A549 (cell line): ENCODE measurements at regions not wholly inside any gene's neighbourhood (a gene's known extent, or its start where the extent isn't known, plus 50 kb on each side); places are given as distances from the start of the nearest gene placed in this dataset.
"Not testable (repeated sequence)": the region's sequence is repeated elsewhere in the genome, so short reads cannot be mapped to it uniquely, and the experiment has no call there.

Experiments used
- ATAC-seq, 2 experiments: fragments of 200-7000 bp in 1 of 2; fragments of >200 bp in 1 of 2; cut with Nextera tagmentation in 1 of 2; cut with Tn5 transposase in 1 of 2; 3 replicates each; pipeline versions ENCODE4 v1.8.0 to v1.9.1; 2018 to 2020; ENCODE audit warnings: mild to moderate bottlenecking in 1 of 2, moderate library complexity in 1 of 2
- CTCF ChIA-PET: fragments of 300-600 bp; sonication (Branson Sonifier 250); formaldehyde crosslinking; extraction: SDS; loops from one replicate; lab custom pipeline; 2021; ENCODE audit warnings: antibody characterized with exemption, inconsistent platforms; lab: Yijun Ruan, JAX
- POLR2A ChIA-PET: fragments of 350-600 bp; formaldehyde crosslinking; extraction: SDS; loops from one replicate; lab custom pipeline; 2021; ENCODE audit warnings: antibody characterized with exemption, inconsistent platforms; lab: Yijun Ruan, JAX
- DNase-seq, 2 experiments: peaks; one replicate each; pipeline versions ENCODE4 v3.0.0 to v3.0.0-alpha.2; 2011 to 2016; ENCODE audit warnings: low read depth in 1 of 2, low spot score in 1 of 2
- FAIRE-seq: peaks from 2 replicates; lab custom pipeline; 2011; peaks lifted over from hg19 to GRCh38; lab: Jason Lieb, UNC
- H3K27ac ChIP-seq, 2 experiments: fragments of >200 bp; sonication (Bioruptor Twin); formaldehyde crosslinking; 3 replicates each; pipeline ENCODE4 v1.5.1; 2016 to 2017
- H3K4me1 ChIP-seq: fragments of >200 bp; sonication (Bioruptor Twin); formaldehyde crosslinking; 3 replicates; pipeline ENCODE4 v1.6.1; 2016
- H3K4me2 ChIP-seq: fragments of >200 bp; sonication (Bioruptor Twin); formaldehyde crosslinking; 3 replicates; pipeline ENCODE4 v1.6.1; 2016
- H3K4me3 ChIP-seq: fragments of >200 bp; sonication (Bioruptor Twin); formaldehyde crosslinking; 3 replicates; pipeline ENCODE4 v1.5.1; 2016
- H3K9me3 ChIP-seq: fragments of >200 bp; sonication (Bioruptor Twin); formaldehyde crosslinking; 3 replicates; pipeline ENCODE4 v1.6.1; 2016
- CBX2 ChIP-seq: fragments of 200-600 bp; sonication (generic); IDR thresholded peaks from 2 replicates; pipeline ENCODE4 v1.6.1; 2016; ENCODE audit warnings: low read depth, mild to moderate bottlenecking, borderline replicate concordance
- EHF ChIP-seq: fragments of 250-450 bp; sonication (Bioruptor Pico); IDR thresholded peaks from 2 replicates; pipeline ENCODE4 v1.5.0; 2020; ENCODE audit warnings: mild to moderate bottlenecking
- EP300 ChIP-seq, 2 experiments: fragments of >200 bp; sonication (Bioruptor Twin); formaldehyde crosslinking; IDR thresholded peaks; 2 replicates in 1 of 2; 3 replicates in 1 of 2; pipeline ENCODE4 v1.6.1; 2016 to 2017
- FOSL2 ChIP-seq, 2 experiments: fragments of 450-650 bp in 1 of 2; fragments of >200 bp in 1 of 2; sonication (Bioruptor Twin) in 1 of 2; formaldehyde crosslinking; IDR thresholded peaks; 2 replicates each; pipeline versions ENCODE4 v1.5.0 to v1.6.1; 2016 to 2020; ENCODE audit warnings: mild to moderate bottlenecking in 1 of 2, moderate library complexity in 1 of 2
- FOXS1 ChIP-seq: fragments of 250-450 bp; sonication (Bioruptor Pico); IDR thresholded peaks from 2 replicates; pipeline ENCODE4 v1.5.0; 2020; ENCODE audit warnings: mild to moderate bottlenecking, moderate library complexity
- HDAC2 ChIP-seq: fragments of 200-600 bp; sonication (generic); IDR thresholded peaks from 2 replicates; pipeline ENCODE4 v1.6.1; 2016
- HOXA7 ChIP-seq: fragments of 250-450 bp; sonication (Bioruptor Pico); IDR thresholded peaks from 2 replicates; pipeline ENCODE4 v1.5.0; 2020; ENCODE audit warnings: mild to moderate bottlenecking, moderate library complexity
- HOXB5 ChIP-seq: fragments of 250-450 bp; sonication (Bioruptor Pico); IDR thresholded peaks from 2 replicates; pipeline ENCODE4 v1.5.0; 2020; ENCODE audit warnings: mild to moderate bottlenecking, moderate library complexity
- JUNB ChIP-seq: fragments of >200 bp; sonication (Bioruptor Twin); formaldehyde crosslinking; IDR thresholded peaks from 2 replicates; pipeline ENCODE4 v1.6.1; 2016
- KDM5A ChIP-seq: fragments of 200-600 bp; sonication (generic); IDR thresholded peaks from 2 replicates; pipeline ENCODE4 v1.6.1; 2016; ENCODE audit warnings: antibody characterized with exemption, mild to moderate bottlenecking
- MAFK ChIP-seq: fragments of 450-650 bp; IDR thresholded peaks from 2 replicates; pipeline ENCODE4 v1.6.1; 2014; ENCODE audit not compliant: partially characterized antibody
- MAZ ChIP-seq: fragments of 150-350 bp; IDR thresholded peaks from 2 replicates; pipeline ENCODE4 v1.6.1; 2014; ENCODE audit warnings: antibody characterized with exemption, low read depth, low read length, borderline replicate concordance
- NR3C1 ChIP-seq: fragments of >200 bp; sonication (Bioruptor Twin); formaldehyde crosslinking; IDR thresholded peaks from 3 replicates; pipeline ENCODE4 v1.6.1; 2017
- PHF8 ChIP-seq: fragments of 200-600 bp; sonication (generic); IDR thresholded peaks from 2 replicates; pipeline ENCODE4 v1.6.1; 2016; ENCODE audit warnings: low read depth, mild to moderate bottlenecking, antibody characterized with exemption, moderate library complexity, borderline replicate concordance
- POLR2AphosphoS2 ChIP-seq: conservative IDR thresholded peaks from 2 replicates; pipeline ENCODE4 v1.6.1; 2012; ENCODE audit warnings: low read length, improper control_type of control experiment, inconsistent platforms
- RAD21 ChIP-seq, 2 experiments: fragments of >200 bp in 1 of 2; sonication (Bioruptor Twin) in 1 of 2; formaldehyde crosslinking in 1 of 2; IDR thresholded peaks in 1 of 2; conservative IDR thresholded peaks in 1 of 2; 2 replicates in 1 of 2; 3 replicates in 1 of 2; pipeline ENCODE4 v1.6.1; 2012 to 2018; ENCODE audit warnings: inconsistent platforms in 1 of 2
- RARB ChIP-seq: fragments of 250-450 bp; sonication (Bioruptor Pico); IDR thresholded peaks from 2 replicates; pipeline ENCODE4 v1.8.0; 2021; ENCODE audit warnings: mild to moderate bottlenecking, moderate library complexity
- SMC3 ChIP-seq: fragments of >200 bp; sonication (Bioruptor Twin); formaldehyde crosslinking; IDR thresholded peaks from 3 replicates; pipeline ENCODE4 v1.6.1; 2018; ENCODE audit warnings: inconsistent platforms
- TFCP2L1 ChIP-seq: fragments of 250-450 bp; sonication (Bioruptor Pico); IDR thresholded peaks from 2 replicates; pipeline ENCODE4 v1.5.0; 2021; ENCODE audit warnings: mild to moderate bottlenecking
- TP53 ChIP-seq: fragments of 250-450 bp; sonication (Bioruptor Pico); IDR thresholded peaks from 2 replicates; pipeline ENCODE4 v1.5.0; 2021; ENCODE audit warnings: mild to moderate bottlenecking, moderate library complexity
- ZNF302 ChIP-seq: fragments of 250-450 bp; sonication (Bioruptor Pico); IDR thresholded peaks from 2 replicates; pipeline ENCODE4 v1.9.0; 2021; ENCODE audit warnings: inconsistent platforms, mild to moderate bottlenecking, moderate library complexity
- WGBS: methylation state at CpG from one replicate; pipeline ENCODE4 v1.1.6; 2017; ENCODE audit errors: missing lambda C conversion rate; 5-methylcytosine and 5-hydroxymethylcytosine counted together
- TF ChIP-seq, protein P1 (sequence below): fragments of 250-450 bp; sonication (Bioruptor Pico); IDR thresholded peaks from 2 replicates; pipeline ENCODE4 v1.5.0; 2021; ENCODE audit warnings: mild to moderate bottlenecking, moderate library complexity, borderline replicate concordance
- TF ChIP-seq, protein P2 (sequence below): fragments of 250-450 bp; sonication (Bioruptor Pico); IDR thresholded peaks from 2 replicates; pipeline ENCODE4 v1.5.0; 2020; ENCODE audit warnings: low read depth, mild to moderate bottlenecking, moderate library complexity

DNA sequence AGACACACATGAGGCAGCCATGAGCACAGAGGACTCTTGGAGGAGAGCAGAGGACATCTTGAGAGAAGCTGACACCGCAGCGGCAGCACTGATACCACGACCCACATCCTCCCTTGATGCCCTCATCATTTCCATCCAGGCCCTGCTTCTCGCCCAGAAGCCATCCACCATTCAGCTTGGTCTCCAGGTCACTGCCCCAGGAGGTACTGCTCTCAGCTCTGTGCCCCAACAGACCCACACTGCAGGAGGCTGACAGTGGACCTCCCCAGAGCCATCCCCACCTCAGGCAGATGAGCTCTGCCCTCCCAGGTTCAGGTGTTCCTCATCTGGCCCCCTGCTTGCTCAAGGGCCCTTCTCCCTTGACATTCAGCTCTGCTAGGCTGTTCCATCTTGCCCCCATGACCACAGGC, 74.9 kb downstream of the ACKR3 start:
- H3K4me1 ChIP-seq = peaks cover 12% of the 10 kb centered on the region; the same call in 1 of the 3 replicates
- 60% methylated on average over 4 of the region's 4 CpGs for WGBS
- no peak for FAIRE-seq
- no peak overlapping the region for H3K4me2 ChIP-seq
- no peak for TF ChIP-seq CBX2
- no peak for TF ChIP-seq PHF8
- TF ChIP-seq HOXB5 (CRISPR knock-in tag) = no peak
- no peak for TF ChIP-seq EHF
- H3K4me3 ChIP-seq = no peak overlapping the region
- ChIA-PET CTCF (no interaction called here), POLR2A (no interaction called here)
- H3K27ac ChIP-seq = peak overlapping the region; percentile 72 to 85; a peak in 5 of 6 replicates
- ATAC-seq = no peak
- peaks cover 51% of the 10 kb centered on the region for H3K9me3 ChIP-seq
- no peak for DNase-seq

DNA sequence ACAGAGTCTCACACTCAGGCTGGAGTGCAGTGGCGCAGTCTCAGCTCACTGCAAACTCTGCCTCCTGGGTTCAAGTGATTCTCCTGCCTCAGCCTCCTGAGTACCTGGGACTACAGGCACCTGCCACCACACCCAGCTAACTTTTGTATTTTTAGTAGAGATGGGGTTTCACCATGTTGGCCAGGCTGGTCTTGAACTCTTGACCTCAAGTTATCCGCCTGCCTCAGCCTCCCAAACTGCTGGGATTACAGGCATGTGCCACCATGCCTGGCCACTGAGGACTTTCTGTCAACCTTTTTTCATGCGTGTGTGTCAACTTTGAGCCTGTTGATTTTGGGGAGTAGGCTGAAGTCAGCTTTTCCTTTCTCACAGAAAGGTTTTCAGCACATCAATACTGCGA, 75.5 kb downstream of the ACKR3 start:
- H3K27ac ChIP-seq, DNase-seq, H3K4me2 ChIP-seq, POLR2A ChIA-PET, H3K4me3 ChIP-seq, CTCF ChIA-PET, ATAC-seq, FAIRE-seq: not testable (repeated sequence)
- peaks cover 12% of the 10 kb centered on the region; the same call in 1 of the 3 replicates for H3K4me1 ChIP-seq
- peaks cover 47% of the 10 kb centered on the region for H3K9me3 ChIP-seq
- 82% methylated on average over 4 of the region's 4 CpGs for WGBS

DNA sequence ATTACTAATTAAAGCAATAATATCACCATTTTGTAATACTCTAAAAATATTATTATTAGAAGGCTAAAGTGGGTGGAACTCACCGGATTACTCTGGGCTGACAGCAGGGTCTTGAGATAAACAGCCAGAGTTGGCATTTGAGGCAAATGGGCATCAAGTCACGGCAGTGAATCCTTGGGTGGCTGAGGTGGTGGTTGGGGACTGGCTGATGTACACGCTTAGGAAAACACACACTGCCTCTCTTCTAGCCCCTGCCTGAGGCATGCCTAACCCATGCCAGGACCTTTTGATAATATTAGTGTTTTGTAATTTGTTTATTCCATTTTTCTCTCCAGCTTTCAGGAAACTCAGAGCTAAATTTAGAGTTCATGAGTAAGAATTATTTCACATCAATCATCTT, 76.8 kb downstream of the ACKR3 start:
- TF ChIP-seq, protein P1, sequence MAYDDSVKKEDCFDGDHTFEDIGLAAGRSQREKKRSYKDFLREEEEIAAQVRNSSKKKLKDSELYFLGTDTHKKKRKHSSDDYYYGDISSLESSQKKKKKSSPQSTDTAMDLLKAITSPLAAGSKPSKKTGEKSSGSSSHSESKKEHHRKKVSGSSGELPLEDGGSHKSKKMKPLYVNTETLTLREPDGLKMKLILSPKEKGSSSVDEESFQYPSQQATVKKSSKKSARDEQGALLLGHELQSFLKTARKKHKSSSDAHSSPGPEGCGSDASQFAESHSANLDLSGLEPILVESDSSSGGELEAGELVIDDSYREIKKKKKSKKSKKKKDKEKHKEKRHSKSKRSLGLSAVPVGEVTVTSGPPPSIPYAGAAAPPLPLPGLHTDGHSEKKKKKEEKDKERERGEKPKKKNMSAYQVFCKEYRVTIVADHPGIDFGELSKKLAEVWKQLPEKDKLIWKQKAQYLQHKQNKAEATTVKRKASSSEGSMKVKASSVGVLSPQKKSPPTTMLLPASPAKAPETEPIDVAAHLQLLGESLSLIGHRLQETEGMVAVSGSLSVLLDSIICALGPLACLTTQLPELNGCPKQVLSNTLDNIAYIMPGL (CRISPR knock-in tag) = no peak
- TF ChIP-seq SMC3 (no peak), TFCP2L1 (CRISPR knock-in tag) (no peak), ZNF302 (no peak), MAFK (no peak), JUNB (no peak), NR3C1 (no peak), TP53 (CRISPR knock-in tag) (no peak), HOXA7 (CRISPR knock-in tag) (no peak), RAD21 (conservative IDR thresholded peaks at IDR 0.05 in 1 of 2, IDR thresholded peaks at IDR 0.05 in 1 of 2) (no peak), FOXS1 (no peak), MAZ (no peak), HOXB5 (CRISPR knock-in tag) (no peak), KDM5A (no peak), POLR2AphosphoS2 (no peak), RARB (CRISPR knock-in tag) (no peak), HDAC2 (no peak), EP300 (IDR thresholded peaks at IDR 0.05) (no peak), FOSL2 (IDR thresholded peaks at IDR 0.05) (no peak), FOSL2 (CRISPR knock-in tag; IDR thresholded peaks at IDR 0.05) (no peak)
- TF ChIP-seq, protein P2, sequence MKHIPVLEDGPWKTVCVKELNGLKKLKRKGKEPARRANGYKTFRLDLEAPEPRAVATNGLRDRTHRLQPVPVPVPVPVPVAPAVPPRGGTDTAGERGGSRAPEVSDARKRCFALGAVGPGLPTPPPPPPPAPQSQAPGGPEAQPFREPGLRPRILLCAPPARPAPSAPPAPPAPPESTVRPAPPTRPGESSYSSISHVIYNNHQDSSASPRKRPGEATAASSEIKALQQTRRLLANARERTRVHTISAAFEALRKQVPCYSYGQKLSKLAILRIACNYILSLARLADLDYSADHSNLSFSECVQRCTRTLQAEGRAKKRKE (CRISPR knock-in tag) = no peak
- ATAC-seq = no peak
- no peak overlapping the region for H3K4me3 ChIP-seq
- ChIA-PET POLR2A (no interaction called here), CTCF (no interaction called here)
- 58% methylated on average over 3 of the region's 3 CpGs for WGBS
- FAIRE-seq = no peak
- peaks cover 35% of the 10 kb centered on the region for H3K9me3 ChIP-seq
- no peak overlapping the region for H3K4me2 ChIP-seq
- peaks cover 12% of the 10 kb centered on the region; the same call in 1 of the 3 replicates for H3K4me1 ChIP-seq
- no peak for DNase-seq
- no peak overlapping the region for H3K27ac ChIP-seq
